Activated naive CD8-positive, alpha-beta T cell treated with anti-CD3 and anti-CD28 coated beads for 36 hours (primary cell): ENCODE measurements at regions not wholly inside any gene's neighbourhood (a gene's known extent, or its start where the extent isn't known, plus 50 kb on each side); places are given as distances from the start of the nearest gene placed in this dataset.

Source experiments
- DNase-seq: peaks from one replicate; pipeline ENCODE4 v3.0.0; 2021
- H3K27ac Mint-ChIP-seq: one replicate; pipeline ENCODE4 v1.8.0; 2022; ENCODE audit warnings: mild to moderate bottlenecking, moderate library complexity, mixed read lengths
- H3K27me3 Mint-ChIP-seq: one replicate; pipeline ENCODE4 v1.8.0; 2022; ENCODE audit warnings: mild to moderate bottlenecking, mixed read lengths
- H3K36me3 Mint-ChIP-seq: one replicate; pipeline ENCODE4 v1.8.0; 2021; ENCODE audit warnings: mild to moderate bottlenecking, mixed read lengths
- H3K4me1 Mint-ChIP-seq: one replicate; pipeline ENCODE4 v1.8.0; 2021; ENCODE audit warnings: mixed read lengths
- H3K4me3 Mint-ChIP-seq: one replicate; pipeline ENCODE4 v1.8.0; 2022; ENCODE audit warnings: mild to moderate bottlenecking, moderate library complexity, mixed read lengths
- H3K9me3 Mint-ChIP-seq: one replicate; pipeline ENCODE4 v1.8.0; 2022; ENCODE audit warnings: mixed read lengths

DNA sequence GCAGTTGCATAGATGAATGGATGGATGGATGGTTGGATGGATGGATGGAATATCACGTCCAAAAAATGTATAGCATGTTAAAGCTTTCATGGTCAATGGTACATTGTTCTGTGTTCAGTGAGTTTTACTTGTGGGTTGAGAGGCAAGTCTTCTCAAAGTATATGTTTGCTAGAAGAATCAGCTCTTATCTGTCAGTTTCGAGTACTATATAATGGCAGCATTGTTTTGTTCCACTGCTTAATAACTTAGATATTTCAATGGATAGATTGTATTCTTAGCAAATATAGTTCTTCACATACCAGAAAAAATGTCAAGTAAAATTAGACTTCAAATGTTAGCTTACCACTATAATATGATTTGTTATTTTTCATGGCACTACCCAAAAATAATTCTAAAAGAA is 100.9 kb upstream of the CDIN1 start:
- no peak for DNase-seq
- Mint-ChIP-seq H3K27ac (no peak overlapping the region), H3K27me3 (no peaks in the 10 kb centered on the region), H3K36me3 (no peaks in the 10 kb centered on the region), H3K4me1 (no peaks in the 10 kb centered on the region), H3K9me3 (no peaks in the 10 kb centered on the region), H3K4me3 (no peak overlapping the region)

DNA sequence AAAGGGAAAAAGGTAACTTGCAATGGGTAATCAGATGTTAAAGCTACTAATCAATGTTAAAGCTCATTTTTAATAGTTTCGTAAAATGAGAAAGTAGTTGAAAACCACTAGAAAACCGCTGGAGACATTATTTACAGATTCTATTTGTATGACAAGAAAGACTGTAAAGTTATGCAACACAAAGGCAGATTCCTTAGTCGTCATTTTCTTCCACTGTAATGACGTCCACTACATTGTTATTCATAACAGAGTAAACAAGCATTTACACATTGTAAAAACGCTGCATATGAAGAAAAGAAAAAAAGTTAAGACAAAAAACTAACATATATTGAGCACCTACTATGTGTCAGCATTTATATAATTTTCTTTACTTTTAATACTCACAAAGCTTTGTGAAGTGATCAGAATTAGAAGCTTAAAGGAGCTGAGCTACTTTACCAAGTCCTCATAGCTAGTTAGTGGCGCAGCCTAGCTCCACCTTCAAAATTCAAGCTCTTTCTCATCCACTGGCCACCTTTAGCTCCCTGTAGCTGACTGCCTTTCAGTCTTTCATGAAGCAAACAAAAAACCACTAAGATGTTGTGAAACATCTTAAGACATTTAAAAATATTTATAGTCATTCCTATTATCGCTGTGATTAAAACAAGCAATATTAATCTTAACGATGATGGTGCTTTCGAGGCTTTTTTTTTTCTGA is 100.1 kb upstream of the CDIN1 start:
- Mint-ChIP-seq H3K4me3 (no peak overlapping the region), H3K9me3 (no peaks in the 10 kb centered on the region), H3K27ac (no peak overlapping the region), H3K36me3 (no peaks in the 10 kb centered on the region), H3K27me3 (no peaks in the 10 kb centered on the region), H3K4me1 (no peaks in the 10 kb centered on the region)
- no peak for DNase-seq

DNA sequence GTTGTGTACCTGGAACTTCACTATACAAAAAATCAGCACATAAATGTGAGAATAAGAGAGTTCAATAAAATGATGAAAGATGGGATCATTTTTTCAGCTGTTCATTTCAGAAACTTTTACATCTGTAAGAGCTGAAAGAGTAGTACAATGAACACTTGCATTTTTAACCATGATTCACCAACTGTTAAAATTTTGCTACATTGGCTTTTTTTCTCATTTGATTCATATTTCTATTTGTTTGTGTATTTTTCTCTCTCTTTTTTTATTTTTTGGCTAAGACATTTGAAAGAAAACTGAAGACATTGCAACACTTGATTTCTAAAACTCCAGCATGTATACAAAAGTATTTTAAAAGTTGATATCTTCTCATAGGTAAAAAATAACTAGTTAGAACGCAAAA is 98.3 kb upstream of the CDIN1 start:
- Mint-ChIP-seq H3K36me3 (no peaks in the 10 kb centered on the region), H3K4me3 (no peak overlapping the region), H3K27me3 (peaks cover 3% of the 10 kb centered on the region), H3K4me1 (no peaks in the 10 kb centered on the region), H3K27ac (no peak overlapping the region), H3K9me3 (no peaks in the 10 kb centered on the region)
- DNase-seq, result no peak

DNA sequence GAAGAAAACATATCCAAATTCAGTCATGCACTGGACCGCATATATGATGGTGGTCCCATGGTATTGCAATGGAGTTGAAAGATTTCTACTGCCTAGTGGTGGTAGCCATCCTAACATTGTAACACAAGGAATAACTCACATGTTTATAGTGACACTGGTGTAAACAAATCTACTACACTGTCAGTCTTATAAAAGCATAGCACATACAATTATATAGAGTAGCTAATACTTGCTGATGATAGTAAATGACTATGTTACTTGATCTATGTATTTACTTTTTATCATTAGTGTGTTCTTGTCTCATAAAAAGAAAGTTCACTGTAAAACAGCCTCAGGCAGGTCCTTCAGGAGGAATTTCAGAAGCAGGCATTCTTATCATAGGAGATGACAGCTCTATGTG is 96.0 kb upstream of the CDIN1 start:
- H3K4me1 Mint-ChIP-seq, result no peaks in the 10 kb centered on the region

DNA sequence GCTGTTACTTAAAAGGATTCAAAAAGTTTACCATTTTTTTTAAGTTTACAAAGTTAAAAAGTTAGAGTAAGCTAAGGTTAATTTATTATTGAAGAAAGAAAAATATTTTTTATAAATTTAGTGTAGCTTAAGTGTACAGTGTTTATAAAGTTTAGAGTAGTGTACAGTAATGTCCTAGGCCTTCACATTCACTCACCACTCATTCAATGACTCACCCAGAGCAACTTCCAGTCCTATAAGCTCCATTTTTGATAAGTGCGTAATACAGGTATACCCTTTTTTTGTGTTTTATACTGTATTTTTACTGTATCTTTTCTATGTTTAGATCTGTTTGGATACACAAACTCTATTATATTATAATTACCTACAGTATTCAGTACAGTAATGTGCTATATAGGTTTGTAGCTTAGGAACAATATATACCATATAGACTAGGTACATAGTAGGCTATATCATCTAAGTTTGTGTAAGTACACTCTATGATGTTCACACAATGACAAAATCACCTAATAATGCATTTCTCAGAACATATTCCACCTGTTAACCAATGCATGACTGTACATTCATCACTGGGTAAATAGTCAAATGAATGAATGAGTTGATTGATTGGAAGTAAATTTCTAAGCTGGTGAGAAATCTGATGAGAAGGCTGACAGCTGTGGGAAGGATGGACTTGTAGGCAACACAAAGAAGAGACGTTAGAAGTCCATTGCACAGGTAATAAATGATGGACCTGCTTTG is 95.2 kb upstream of the CDIN1 start:
- H3K36me3 Mint-ChIP-seq, result no peaks in the 10 kb centered on the region
- H3K27me3 Mint-ChIP-seq, result peaks cover 3% of the 10 kb centered on the region
- no peak for DNase-seq
- H3K9me3 Mint-ChIP-seq, result no peaks in the 10 kb centered on the region
- no peaks in the 10 kb centered on the region for H3K4me1 Mint-ChIP-seq
- H3K27ac Mint-ChIP-seq, result no peak overlapping the region
- no peak overlapping the region for H3K4me3 Mint-ChIP-seq

More for the DNA sequence above, 96.0 kb upstream of the CDIN1 start:
- no peak for DNase-seq
- Mint-ChIP-seq H3K27ac (no peak overlapping the region), H3K36me3 (no peaks in the 10 kb centered on the region), H3K4me3 (no peak overlapping the region), H3K27me3 (peaks cover 3% of the 10 kb centered on the region), H3K9me3 (no peaks in the 10 kb centered on the region)

DNA sequence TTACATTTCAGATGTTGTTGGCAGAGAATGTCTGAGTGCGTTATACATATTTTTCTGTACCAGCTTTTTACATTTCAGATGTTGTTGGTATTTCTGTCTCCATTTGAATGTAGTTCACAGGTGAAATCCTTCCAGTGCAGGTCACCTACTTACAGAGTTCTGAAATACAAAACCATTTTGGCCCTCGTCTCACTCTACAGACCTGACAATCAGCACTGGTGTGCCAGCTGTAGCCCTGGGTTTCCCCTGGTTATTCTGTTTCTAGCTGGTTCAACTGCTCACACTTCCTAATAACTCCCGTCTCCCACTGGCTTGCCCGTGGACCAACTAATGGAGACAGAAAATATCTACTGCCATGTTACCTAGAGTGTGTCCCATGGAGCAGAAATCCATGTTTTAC is 87.5 kb upstream of the CDIN1 start:
- Mint-ChIP-seq H3K27ac (no peak overlapping the region), H3K4me1 (no peaks in the 10 kb centered on the region), H3K4me3 (no peak overlapping the region), H3K27me3 (peaks cover 17% of the 10 kb centered on the region), H3K9me3 (no peaks in the 10 kb centered on the region), H3K36me3 (no peaks in the 10 kb centered on the region)
- no peak for DNase-seq

DNA sequence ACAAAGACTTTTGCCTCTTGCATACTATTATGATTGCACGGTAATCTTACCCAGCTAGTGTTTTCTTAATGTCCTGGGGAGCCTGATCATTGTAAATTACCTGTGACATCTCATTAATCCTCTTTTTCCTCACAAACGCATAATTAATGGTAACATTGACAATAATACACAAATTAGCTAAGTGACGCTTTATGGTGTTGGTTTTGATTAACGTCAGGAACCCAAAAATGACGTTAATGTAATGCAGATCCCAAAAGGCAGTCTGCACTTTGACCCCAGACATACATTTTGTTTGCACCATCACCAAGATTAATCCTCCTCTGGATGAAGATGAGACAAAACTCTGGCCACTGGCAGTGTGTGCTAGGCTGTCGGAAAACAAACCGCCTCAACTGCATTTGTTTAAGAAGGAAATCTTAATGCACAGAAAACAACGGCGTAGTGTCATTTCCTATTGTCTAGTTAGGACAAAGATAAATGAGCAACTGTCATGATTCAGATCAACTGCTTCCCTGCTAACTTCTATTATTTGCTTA is 83.9 kb upstream of the CDIN1 start:
- peaks cover 18% of the 10 kb centered on the region for H3K27me3 Mint-ChIP-seq
- DNase-seq, result no peak
- H3K9me3 Mint-ChIP-seq, result no peaks in the 10 kb centered on the region
- H3K36me3 Mint-ChIP-seq, result no peaks in the 10 kb centered on the region
- H3K27ac Mint-ChIP-seq, result no peak overlapping the region
- H3K4me1 Mint-ChIP-seq, result no peaks in the 10 kb centered on the region
- H3K4me3 Mint-ChIP-seq, result no peak overlapping the region

DNA sequence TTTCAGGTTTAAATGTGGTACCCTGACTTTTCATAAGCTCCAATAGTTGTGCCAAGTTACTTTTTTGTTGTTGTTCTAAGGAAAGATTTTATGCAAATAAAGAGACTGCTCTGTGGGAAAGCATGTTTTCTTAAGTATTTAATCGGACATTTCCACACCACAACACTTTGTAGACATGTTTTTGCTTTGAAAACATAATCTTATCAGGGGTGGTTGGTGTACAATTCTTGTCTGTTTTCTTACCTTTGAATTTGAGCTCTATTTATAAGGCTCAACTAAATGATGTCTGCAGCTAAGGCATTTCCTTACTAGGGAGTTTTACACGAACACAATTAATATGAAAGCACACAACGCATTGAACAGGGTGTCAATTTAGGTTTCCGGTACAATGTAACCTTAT is 81.5 kb upstream of the CDIN1 start:
- H3K27ac Mint-ChIP-seq, result no peak overlapping the region
- H3K27me3 Mint-ChIP-seq, result peaks cover 23% of the 10 kb centered on the region
- H3K4me3 Mint-ChIP-seq, result no peak overlapping the region
- no peaks in the 10 kb centered on the region for H3K36me3 Mint-ChIP-seq
- no peaks in the 10 kb centered on the region for H3K9me3 Mint-ChIP-seq
- no peaks in the 10 kb centered on the region for H3K4me1 Mint-ChIP-seq
- DNase-seq, result no peak

DNA sequence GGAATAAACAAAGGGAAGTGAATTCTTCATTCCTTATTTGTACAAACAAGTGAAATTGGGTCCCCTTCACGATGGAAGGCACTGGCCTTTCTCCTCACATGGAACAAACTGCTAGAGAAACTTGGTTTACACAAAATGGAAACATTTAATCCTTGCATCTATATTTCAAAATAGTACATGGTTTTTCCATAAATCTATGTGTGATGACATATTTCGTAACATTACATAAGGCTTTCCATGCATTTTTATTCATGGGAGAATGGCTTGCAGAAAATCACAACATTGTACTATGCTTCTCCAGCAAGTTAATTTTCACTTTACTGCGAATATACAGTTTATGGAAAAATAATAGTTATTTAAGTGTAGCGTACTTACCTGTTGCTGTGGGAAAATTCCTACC is 81.0 kb upstream of the CDIN1 start:
- Mint-ChIP-seq H3K4me3 (no peak overlapping the region), H3K9me3 (no peaks in the 10 kb centered on the region), H3K4me1 (no peaks in the 10 kb centered on the region), H3K27me3 (peaks cover 25% of the 10 kb centered on the region), H3K27ac (no peak overlapping the region), H3K36me3 (no peaks in the 10 kb centered on the region)
- DNase-seq, result no peak

DNA sequence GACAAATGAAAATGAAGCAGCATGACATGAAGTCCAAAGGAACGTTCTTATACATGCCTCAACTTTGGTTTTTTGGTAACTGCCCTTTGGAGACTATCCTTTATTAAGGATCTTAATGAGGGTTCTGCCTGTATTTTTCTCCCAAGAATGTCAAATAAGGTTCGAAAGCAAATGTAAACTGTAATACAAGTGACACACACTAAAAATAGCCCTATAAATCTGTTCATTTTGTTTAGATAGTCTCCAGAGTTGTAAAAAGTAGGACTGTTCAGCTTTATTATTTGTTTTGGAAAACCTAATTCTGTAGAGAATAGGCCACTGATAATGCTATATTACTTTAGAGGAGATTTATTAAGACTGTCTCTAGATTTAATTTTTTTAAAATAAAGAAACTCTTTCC is 80.5 kb upstream of the CDIN1 start:
- Mint-ChIP-seq H3K36me3 (no peaks in the 10 kb centered on the region), H3K27me3 (peaks cover 25% of the 10 kb centered on the region), H3K4me1 (no peaks in the 10 kb centered on the region), H3K4me3 (no peak overlapping the region), H3K27ac (no peak overlapping the region), H3K9me3 (no peaks in the 10 kb centered on the region)
- no peak for DNase-seq

DNA sequence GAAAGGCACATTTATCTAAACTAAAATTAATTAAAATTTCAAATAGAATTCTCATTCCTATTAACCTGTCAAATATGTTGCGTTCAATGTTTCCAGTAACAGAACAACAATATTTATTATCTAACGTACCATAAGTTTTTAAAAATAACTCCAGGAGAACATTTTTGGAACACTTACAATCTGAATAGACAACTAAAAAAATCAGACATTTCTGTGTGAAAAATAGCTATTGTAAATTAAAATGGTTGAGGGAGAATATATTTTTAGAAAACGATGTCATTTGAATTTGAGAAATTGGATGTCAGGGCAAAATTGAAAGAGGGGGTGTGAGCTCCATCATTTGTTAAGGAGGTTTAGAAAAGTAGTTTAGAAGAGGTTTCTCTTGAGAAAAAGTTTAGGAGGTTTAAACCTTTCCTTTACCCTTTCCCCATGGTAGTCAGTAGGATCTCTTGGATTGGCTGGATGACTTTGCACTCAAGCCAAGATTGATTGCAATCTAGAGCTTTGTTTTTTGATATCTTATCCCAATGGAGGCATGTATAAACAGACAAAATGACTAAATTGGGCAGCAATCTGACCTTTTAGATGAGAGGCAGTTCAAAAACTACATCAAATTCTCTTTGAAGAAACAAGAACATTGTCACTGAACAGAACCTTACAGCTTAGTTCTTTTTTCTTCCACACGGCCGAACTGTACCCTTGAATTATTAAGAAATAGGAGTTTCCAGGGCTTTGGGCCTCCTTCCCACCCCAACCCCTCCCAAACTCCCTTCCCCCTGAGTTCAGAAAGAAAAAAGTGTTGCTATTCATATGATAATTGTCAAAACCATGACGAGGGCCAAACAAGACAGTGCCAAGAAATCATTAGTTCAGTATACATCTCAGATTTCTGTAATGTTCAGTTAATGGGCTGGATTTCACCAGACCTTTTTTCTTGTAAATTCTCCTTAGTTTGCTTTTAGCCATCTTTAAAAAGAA is 79.7 kb upstream of the CDIN1 start:
- peaks cover 20% of the 10 kb centered on the region for H3K27me3 Mint-ChIP-seq
- no peak overlapping the region for H3K27ac Mint-ChIP-seq
- no peaks in the 10 kb centered on the region for H3K36me3 Mint-ChIP-seq
- no peak overlapping the region for H3K4me3 Mint-ChIP-seq
- no peaks in the 10 kb centered on the region for H3K9me3 Mint-ChIP-seq
- no peaks in the 10 kb centered on the region for H3K4me1 Mint-ChIP-seq
- DNase-seq, result no peak

DNA sequence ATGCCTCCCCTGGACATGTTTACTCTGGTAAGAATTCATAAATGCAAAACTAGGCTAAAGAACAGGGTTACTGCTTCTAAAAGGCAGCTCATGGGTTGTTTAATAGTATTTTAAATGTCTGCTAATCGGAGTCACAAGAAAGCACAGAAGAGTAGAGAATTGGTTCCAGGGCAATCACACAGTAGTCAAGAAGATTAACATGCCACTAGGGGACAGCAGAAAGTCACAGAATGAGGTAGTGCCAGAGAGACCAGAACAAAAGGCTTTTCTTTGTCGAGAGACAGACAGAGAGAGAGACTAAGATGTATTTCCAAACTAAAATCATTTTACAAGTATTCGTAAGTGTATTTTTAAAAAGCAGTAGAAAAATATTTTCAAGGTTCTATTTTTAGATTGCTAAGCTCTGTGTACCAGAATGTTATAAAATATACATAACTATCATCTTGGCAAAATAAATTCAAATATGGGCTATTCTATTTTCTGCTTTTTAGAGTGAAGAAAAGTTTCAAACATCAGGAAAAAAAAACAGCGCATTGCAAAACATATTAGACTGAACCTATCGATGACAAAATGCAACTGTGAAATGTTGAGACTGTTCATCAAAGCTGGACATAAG is 78.3 kb upstream of the CDIN1 start:
- Mint-ChIP-seq H3K9me3 (no peaks in the 10 kb centered on the region), H3K4me3 (no peak overlapping the region), H3K27me3 (peaks cover 18% of the 10 kb centered on the region), H3K4me1 (no peaks in the 10 kb centered on the region), H3K27ac (no peak overlapping the region), H3K36me3 (no peaks in the 10 kb centered on the region)
- no peak for DNase-seq

DNA sequence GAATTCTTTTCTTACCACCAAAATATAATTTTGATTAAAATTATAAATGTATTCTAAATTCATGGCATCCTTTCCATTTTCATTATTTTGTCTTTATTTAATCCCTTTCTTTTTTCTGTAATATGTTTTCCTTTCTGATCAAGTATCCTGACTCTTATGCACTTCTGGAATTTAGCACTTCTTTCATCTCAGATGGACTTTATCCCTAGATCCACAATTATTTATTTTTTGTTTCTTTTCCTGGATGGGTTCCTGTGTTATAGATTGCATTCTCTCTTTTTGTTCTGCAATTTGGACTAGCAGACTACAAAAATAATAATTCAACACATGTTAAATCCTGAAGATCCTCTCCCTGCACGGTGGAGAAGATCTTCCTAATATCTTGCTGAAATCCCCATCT is 76.9 kb upstream of the CDIN1 start:
- Mint-ChIP-seq H3K4me3 (no peak overlapping the region), H3K27ac (no peak overlapping the region), H3K27me3 (peaks cover 10% of the 10 kb centered on the region), H3K36me3 (no peaks in the 10 kb centered on the region), H3K4me1 (no peaks in the 10 kb centered on the region), H3K9me3 (no peaks in the 10 kb centered on the region)
- DNase-seq, result no peak

DNA sequence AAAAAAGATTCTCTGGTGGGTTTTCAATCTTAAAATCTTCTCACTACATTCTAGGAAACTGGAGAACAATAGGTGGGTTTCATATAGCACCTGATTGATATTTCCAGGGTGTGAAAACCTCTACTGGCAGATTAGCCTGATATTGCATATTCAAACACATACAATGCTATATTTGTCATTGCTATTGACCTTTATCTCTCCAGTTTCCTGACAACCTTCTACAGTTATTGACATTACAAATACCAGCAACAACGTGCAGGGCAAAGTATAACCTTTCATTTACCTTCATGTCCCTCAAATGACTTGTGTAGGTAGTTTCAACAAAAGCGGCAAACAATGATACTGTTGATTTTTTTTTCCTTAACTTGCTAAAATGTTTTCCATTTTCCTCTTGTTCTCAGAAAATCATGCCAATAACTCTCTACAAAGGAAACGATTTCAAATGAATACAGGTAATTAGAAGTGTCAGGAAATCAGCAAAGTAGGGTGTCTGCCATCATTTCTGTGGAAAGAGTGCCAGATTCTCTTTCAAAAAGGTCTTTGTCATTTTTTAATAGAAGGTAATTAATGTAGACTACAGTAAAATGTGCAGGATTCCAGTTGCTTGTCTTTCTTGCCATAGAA is 72.6 kb upstream of the CDIN1 start:
- Mint-ChIP-seq H3K9me3 (no peaks in the 10 kb centered on the region), H3K27ac (no peak overlapping the region), H3K27me3 (peaks cover 22% of the 10 kb centered on the region), H3K36me3 (no peaks in the 10 kb centered on the region), H3K4me3 (no peak overlapping the region), H3K4me1 (no peaks in the 10 kb centered on the region)
- DNase-seq, result no peak
